Tibial nerve (tissue), 3 donors: ENCODE measurements at regions not wholly inside any gene's neighbourhood (a gene's known extent, or its start where the extent isn't known, plus 50 kb on each side); places are given as distances from the start of the nearest gene placed in this dataset.

ENCODE experiments used
- POLR2A ChIP-seq, 2 donors: fragments of 450-650 bp; IDR thresholded peaks; one replicate each; pipeline ENCODE4 v1.6.1; 2017; ENCODE audit warnings: antibody characterized with exemption in 2 of 2, mild to moderate bottlenecking in 2 of 2, moderate library complexity in 2 of 2
- TF ChIP-seq, protein P1 (sequence below), 5 experiments: fragments of 200-600 bp in 3 of 5; fragments of 450-650 bp in 2 of 5; sonication (generic) in 3 of 5; IDR thresholded peaks; one replicate each; pipeline ENCODE4 v1.5.1; 2016 to 2019; ENCODE audit warnings: antibody characterized with exemption in 5 of 5, mild to moderate bottlenecking in 3 of 5, moderate library complexity in 2 of 5

DNA sequence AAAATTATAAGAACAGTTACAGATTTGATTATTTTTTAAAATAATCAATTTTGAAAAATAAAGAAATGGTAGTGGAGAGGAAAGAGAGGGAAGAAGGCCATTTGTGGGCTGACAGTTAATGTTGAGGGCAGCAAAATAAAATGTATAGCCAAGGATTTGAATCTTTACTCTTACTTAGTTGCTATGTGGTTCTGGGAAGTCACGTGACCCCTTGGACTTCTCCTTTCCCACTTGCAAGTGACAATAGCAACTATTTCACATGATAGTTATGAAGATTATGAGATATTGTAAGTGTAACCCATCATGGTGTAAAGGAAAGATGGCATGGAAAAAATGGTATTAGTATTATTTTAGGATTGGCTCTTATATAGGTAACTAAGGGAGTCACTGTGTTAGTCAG lies 567.3 kb upstream of the GHITM start:
- TF ChIP-seq POLR2A (IDR thresholded peaks at IDR 0.05) = no peak
- TF ChIP-seq, protein P1, sequence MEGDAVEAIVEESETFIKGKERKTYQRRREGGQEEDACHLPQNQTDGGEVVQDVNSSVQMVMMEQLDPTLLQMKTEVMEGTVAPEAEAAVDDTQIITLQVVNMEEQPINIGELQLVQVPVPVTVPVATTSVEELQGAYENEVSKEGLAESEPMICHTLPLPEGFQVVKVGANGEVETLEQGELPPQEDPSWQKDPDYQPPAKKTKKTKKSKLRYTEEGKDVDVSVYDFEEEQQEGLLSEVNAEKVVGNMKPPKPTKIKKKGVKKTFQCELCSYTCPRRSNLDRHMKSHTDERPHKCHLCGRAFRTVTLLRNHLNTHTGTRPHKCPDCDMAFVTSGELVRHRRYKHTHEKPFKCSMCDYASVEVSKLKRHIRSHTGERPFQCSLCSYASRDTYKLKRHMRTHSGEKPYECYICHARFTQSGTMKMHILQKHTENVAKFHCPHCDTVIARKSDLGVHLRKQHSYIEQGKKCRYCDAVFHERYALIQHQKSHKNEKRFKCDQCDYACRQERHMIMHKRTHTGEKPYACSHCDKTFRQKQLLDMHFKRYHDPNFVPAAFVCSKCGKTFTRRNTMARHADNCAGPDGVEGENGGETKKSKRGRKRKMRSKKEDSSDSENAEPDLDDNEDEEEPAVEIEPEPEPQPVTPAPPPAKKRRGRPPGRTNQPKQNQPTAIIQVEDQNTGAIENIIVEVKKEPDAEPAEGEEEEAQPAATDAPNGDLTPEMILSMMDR (IDR thresholded peaks at IDR 0.05) = no peak
